ENCODE measurements at regions not wholly inside any gene's neighbourhood (a gene's known extent, or its start where the extent isn't known, plus 50 kb on each side); places are given as distances from the start of the nearest gene placed in this dataset.
A peak's percentile ranks its signal among the peaks of the same experiment; 100 is the strongest.

DNA sequence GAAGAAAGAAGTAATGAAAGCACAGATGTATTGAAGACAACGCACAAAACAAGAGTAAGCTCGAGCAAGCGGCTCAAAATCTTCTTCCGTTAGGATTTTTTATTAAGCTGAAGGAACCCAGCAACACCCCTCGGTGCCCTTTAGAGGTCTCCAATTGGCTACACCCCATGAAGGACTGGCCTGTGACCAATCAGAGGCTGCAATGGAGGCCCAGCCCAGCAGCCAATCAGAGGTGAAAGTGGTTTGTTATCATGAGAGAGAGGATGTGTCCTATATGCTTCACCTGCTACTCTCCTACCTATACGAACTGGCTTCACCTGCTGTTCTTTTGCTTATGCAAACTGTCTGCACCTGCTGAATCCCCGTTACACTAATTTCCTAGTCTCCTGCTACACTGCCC lies 358.8 kb downstream of the C12orf50 start:
- no peak for DNase-seq
- TF ChIP-seq CTCF (IDR thresholded peaks at IDR 0.05), result no peak
- no peak for ATAC-seq (ENCODE audit: low read depth)
- Mint-ChIP-seq H3K36me3 (ENCODE audit: low read depth) (no peaks in the 10 kb centered on the region), H3K27ac (no peak overlapping the region), H3K27me3 (no peaks in the 10 kb centered on the region), H3K9me3 (peaks cover 3% of the 10 kb centered on the region), H3K4me3 (no peak overlapping the region), H3K4me1 (no peaks in the 10 kb centered on the region)
- ChIA-PET POLR2A (no interaction called here), CTCF (no interaction called here)
- intact Hi-C loops (cut with micrococcal nuclease), result no loop called here

DNA sequence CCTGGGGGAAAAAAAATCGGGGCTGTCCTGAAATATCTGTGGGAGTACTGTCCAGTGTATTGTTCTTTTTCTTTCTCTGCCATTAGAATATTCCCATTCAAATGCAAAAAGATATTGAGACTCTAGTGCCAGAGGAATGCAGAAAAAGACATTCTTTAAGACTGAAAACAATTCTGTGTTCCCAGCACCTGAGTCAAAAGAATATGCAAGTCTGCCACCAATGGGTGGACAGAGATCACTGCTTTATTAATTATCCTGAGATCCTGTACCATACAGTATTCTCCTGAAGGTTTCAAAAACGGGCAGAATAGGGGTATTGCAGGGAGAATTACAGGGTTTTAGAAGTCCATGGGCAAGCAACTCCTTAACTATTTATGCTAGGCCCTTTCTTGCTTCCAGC lies 361.8 kb downstream of the C12orf50 start:
- H3K27ac Mint-ChIP-seq, result no peak overlapping the region
- ATAC-seq (ENCODE audit: low read depth) (no peak), DNase-seq (no peak)
- H3K4me1 Mint-ChIP-seq, result peaks cover 3% of the 10 kb centered on the region
- no peaks in the 10 kb centered on the region for H3K36me3 Mint-ChIP-seq (ENCODE audit: low read depth)
- H3K27me3 Mint-ChIP-seq, result no peaks in the 10 kb centered on the region
- peaks cover 3% of the 10 kb centered on the region for H3K9me3 Mint-ChIP-seq
- POLR2A ChIA-PET, result no interaction called here
- intact Hi-C loops (cut with micrococcal nuclease), result loop anchor here (10.0 kb wide), 1 partner anchor 393 kb away; no protein-coding TSS in a partner anchor
- TF ChIP-seq CTCF (IDR thresholded peaks at IDR 0.05), result no peak
- no peak overlapping the region for H3K4me3 Mint-ChIP-seq
- CTCF ChIA-PET, result no interaction called here

DNA sequence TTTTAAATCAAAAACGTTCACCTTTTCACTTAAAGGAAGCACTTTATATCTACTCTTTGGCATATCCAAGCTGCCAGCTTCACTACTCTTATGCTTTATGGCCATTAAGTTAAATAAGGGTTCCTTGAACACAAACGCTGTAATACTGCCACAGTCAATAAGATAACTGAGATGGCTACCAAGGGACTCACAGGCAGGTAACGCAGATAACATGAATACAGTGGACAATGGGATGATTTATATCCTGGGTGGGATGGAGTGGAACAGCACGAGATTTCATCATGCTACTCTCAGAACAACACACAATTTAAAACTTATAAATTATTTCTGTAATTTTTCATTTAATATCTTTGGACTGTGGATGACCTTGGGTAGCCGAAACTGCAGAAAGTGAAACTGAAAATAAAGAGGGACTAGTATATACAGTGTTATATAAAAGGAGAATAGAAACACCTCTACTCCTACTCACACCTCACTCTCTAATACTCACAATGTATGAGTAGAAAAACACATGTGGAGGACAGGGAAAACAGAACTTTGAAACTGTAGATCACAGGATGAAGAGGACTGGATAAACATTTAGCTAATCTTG lies 367.3 kb downstream of the C12orf50 start:
- CTCF ChIA-PET, result no interaction called here
- no peak for DNase-seq
- POLR2A ChIA-PET, result no interaction called here
- ATAC-seq (ENCODE audit: low read depth), result peak; percentile 18
- H3K27me3 Mint-ChIP-seq, result no peaks in the 10 kb centered on the region
- no peaks in the 10 kb centered on the region for H3K9me3 Mint-ChIP-seq
- H3K4me3 Mint-ChIP-seq, result no peak overlapping the region
- H3K27ac Mint-ChIP-seq, result no peak overlapping the region
- no peak for TF ChIP-seq CTCF (IDR thresholded peaks at IDR 0.05)
- intact Hi-C loops (cut with micrococcal nuclease), result loop anchor here (10.0 kb wide), 1 partner anchor 387 kb away; no protein-coding TSS in a partner anchor
- H3K36me3 Mint-ChIP-seq (ENCODE audit: low read depth), result no peaks in the 10 kb centered on the region
- peaks cover 10% of the 10 kb centered on the region for H3K4me1 Mint-ChIP-seq

- POLR2A ChIA-PET, result no interaction called here
- intact Hi-C loops (cut with micrococcal nuclease), result loop anchor here (10.0 kb wide), 1 partner anchor 386 kb away; no protein-coding TSS in a partner anchor
- Mint-ChIP-seq H3K27me3 (no peaks in the 10 kb centered on the region), H3K36me3 (ENCODE audit: low read depth) (no peaks in the 10 kb centered on the region), H3K4me3 (no peak overlapping the region), H3K27ac (no peak overlapping the region), H3K4me1 (peaks cover 10% of the 10 kb centered on the region), H3K9me3 (no peaks in the 10 kb centered on the region)
- DNase-seq (no peak), ATAC-seq (ENCODE audit: low read depth) (no peak)
- CTCF ChIA-PET, result no interaction called here
- no peak for TF ChIP-seq CTCF (IDR thresholded peaks at IDR 0.05)
Measured at GRCh38 chr12:87660987-87661774, 368.0 kb downstream of the C12orf50 start.

- no peaks in the 10 kb centered on the region for H3K27me3 Mint-ChIP-seq
- no peak overlapping the region for H3K27ac Mint-ChIP-seq
- H3K4me3 Mint-ChIP-seq, result no peak overlapping the region
- POLR2A ChIA-PET, result no interaction called here
- TF ChIP-seq CTCF (IDR thresholded peaks at IDR 0.05), result no peak
- H3K4me1 Mint-ChIP-seq, result peaks cover 10% of the 10 kb centered on the region
- no peaks in the 10 kb centered on the region for H3K36me3 Mint-ChIP-seq (ENCODE audit: low read depth)
- DNase-seq, result no peak
- CTCF ChIA-PET, result no interaction called here
- intact Hi-C loops (cut with micrococcal nuclease), result loop anchor here (10.0 kb wide), 1 partner anchor 385 kb away; no protein-coding TSS in a partner anchor
- H3K9me3 Mint-ChIP-seq, result no peaks in the 10 kb centered on the region
- ATAC-seq (ENCODE audit: low read depth), result no peak
Measured at GRCh38 chr12:87660291-87660690, 368.9 kb downstream of the C12orf50 start.
